Gastroesophageal sphincter (tissue), 3 donors: ENCODE measurements at regions not wholly inside any gene's neighbourhood (a gene's known extent, or its start where the extent isn't known, plus 50 kb on each side); places are given as distances from the start of the nearest gene placed in this dataset.

ENCODE experiments used
- CTCF ChIP-seq, 4 experiments: fragments of 200-600 bp in 2 of 4; fragments of 450-650 bp in 2 of 4; sonication (generic) in 1 of 4; IDR thresholded peaks; one replicate each; pipeline ENCODE4 v1.5.1; 2017 to 2019; ENCODE audit warnings: antibody characterized with exemption in 4 of 4, mild to moderate bottlenecking in 2 of 4, moderate library complexity in 2 of 4
- POLR2AphosphoS5 ChIP-seq: sonication (generic); formaldehyde crosslinking; IDR thresholded peaks from one replicate; pipeline ENCODE4 v1.6.1; 2017; ENCODE audit warnings: antibody characterized with exemption

GRCh38 chr6:166705069-166705468 lies 78.0 kb upstream of the RPS6KA2 start:
- TF ChIP-seq CTCF (IDR thresholded peaks at IDR 0.05) = peak in 2 of 4 experiments; percentile 19 to 20
- no peak for TF ChIP-seq POLR2AphosphoS5
